Muscle layer of duodenum (tissue), 2 donors: ENCODE measurements at regions not wholly inside any gene's neighbourhood (a gene's known extent, or its start where the extent isn't known, plus 50 kb on each side); places are given as distances from the start of the nearest gene placed in this dataset.
A peak's percentile ranks its signal among the peaks of the same experiment; 100 is the strongest.
"Not testable (repeated sequence)": the region's sequence is repeated elsewhere in the genome, so short reads cannot be mapped to it uniquely, and the experiment has no call there.

ENCODE experiments used
- H3K27ac ChIP-seq: one replicate; pipeline ENCODE4 v1.7.0; 2013; ENCODE audit warnings: mild to moderate bottlenecking, low read length
- H3K27me3 ChIP-seq: one replicate; pipeline ENCODE4 v1.7.0; 2013; ENCODE audit warnings: low read depth, mild to moderate bottlenecking, control low read depth, low read length
- H3K36me3 ChIP-seq, 2 donors: one replicate each; pipeline ENCODE4 v1.7.0; 2013; ENCODE audit warnings: low read length in 2 of 2, control low read depth in 1 of 2, mild to moderate bottlenecking in 1 of 2; ENCODE audit not compliant: insufficient read depth in 2 of 2, control insufficient read depth in 1 of 2
- H3K4me1 ChIP-seq, 2 donors: one replicate each; pipeline ENCODE4 v1.7.0; 2013; ENCODE audit warnings: low read length in 2 of 2, mild to moderate bottlenecking in 2 of 2, control low read depth in 1 of 2, moderate library complexity in 1 of 2; ENCODE audit not compliant: insufficient read depth in 2 of 2, control insufficient read depth in 1 of 2
- H3K4me3 ChIP-seq, 2 donors: one replicate each; pipeline ENCODE4 v1.7.0; 2013; ENCODE audit warnings: low read length in 2 of 2, low read depth in 1 of 2, mild to moderate bottlenecking in 1 of 2
- H3K9me3 ChIP-seq, 2 donors: one replicate each; pipeline ENCODE4 v1.7.0; 2013; ENCODE audit warnings: low read length in 2 of 2, control low read depth in 1 of 2, mild to moderate bottlenecking in 1 of 2; ENCODE audit not compliant: control insufficient read depth in 1 of 2
- donor health status: healthy.

DNA sequence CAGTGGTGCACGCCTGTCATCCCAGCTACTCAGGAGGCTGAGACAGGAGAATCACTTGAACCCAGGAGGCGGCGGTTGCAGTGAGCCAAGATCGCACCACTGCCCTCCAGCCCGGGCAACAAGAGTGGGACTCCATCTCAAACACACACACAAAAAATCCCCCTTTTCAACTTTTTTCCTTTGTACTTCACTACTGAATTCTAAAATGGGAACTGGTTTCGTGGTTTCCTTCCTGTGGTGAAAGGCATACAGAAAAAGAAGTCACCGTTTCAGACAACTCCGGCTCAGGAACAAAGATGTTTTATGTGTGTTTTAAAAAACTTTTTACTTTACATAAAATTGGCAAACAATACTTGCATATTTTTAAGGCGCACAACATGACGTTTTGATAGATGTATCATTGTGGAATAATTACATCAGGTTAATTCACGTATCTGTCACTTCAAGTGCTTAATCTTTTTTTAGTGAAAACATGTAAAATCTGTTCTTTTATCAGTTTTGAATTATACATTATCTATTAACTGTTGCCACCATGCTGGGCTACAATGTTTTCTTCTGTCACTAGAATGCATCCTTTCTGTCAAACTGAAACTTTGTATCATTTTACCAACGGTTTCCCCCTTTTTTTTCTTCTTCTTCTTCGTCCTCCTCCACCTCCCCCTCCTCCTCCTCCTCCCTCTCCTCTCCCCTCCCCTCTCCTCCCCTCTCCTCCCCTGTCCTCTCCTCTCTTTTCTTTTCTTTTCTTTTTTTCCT is 186.0 kb downstream of the CRLF2 start:
- H3K9me3 ChIP-seq = peaks cover 0 to 18% of the 10 kb centered on the region in 2 donors
- H3K4me3 ChIP-seq = no peak overlapping the region
- no peaks in the 10 kb centered on the region for H3K36me3 ChIP-seq
- H3K27me3 ChIP-seq = no peaks in the 10 kb centered on the region
- no peaks in the 10 kb centered on the region for H3K4me1 ChIP-seq
- no peak overlapping the region for H3K27ac ChIP-seq

- Histone ChIP-seq H3K27ac (no peak overlapping the region), H3K9me3 (peaks cover 0 to 28% of the 10 kb centered on the region in 2 donors), H3K4me1 (no peaks in the 10 kb centered on the region), H3K27me3 (no peaks in the 10 kb centered on the region), H3K36me3 (no peaks in the 10 kb centered on the region), H3K4me3 (no peak overlapping the region)
Measured at GRCh38 chrX:1025413-1025812, 187.0 kb downstream of the CRLF2 start.

DNA sequence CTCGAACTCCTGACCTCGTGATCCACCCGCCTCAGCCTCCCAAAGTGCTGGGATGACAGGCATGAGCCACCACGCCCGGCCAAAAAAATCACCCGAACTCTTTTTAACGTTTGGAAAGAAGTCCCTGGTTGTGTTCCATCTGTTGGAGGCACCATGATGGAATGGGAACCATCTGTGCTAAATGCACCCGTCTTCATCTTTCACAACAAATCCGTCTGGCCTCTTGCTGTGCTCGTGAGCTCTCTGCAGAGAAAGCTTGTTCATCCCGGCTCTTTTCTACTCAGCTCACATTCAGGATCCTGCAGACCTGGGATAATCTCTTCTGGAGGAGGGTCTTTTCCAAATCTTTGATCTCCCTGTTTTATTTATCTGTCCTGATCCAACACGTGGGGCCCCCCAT is 188.8 kb downstream of the CRLF2 start:
- Histone ChIP-seq H3K36me3 (no peaks in the 10 kb centered on the region), H3K27ac (no peak overlapping the region), H3K9me3 (peaks cover 0 to 27% of the 10 kb centered on the region in 2 donors), H3K4me1 (no peaks in the 10 kb centered on the region), H3K27me3 (no peaks in the 10 kb centered on the region), H3K4me3 (no peak overlapping the region)

DNA sequence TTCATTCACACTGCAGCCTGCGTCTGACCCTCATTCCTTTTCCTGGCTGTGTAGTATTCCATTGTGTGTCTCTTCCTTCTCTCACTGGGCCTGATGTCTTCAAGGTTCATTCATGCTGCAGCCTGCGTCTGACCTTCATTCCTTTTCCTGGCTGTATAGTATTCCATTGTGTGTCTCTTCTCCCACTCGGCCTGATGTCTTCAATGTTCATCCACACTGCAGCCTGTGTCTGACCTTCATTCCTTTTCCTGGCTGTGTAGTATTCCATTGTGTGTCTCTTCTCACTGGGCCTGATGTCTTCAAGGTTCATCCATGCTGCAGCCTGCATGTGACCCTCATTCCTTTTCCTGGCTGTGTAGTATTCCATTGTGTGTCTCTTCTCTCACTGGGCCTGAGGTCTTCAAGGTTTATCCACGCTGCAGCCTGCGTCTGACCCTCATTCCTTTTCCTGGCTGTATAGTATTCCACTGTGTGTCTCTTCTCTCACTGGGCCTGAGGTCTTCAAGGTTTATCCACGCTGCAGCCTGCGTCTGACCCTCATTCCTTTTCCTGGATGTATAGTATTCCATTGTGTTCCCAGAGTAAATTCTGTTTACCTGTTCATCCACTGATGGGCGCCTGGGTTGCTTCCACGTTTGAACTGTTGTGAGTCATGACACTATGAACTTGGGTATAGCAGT is 191.0 kb downstream of the CRLF2 start:
- H3K27ac ChIP-seq, H3K4me1 ChIP-seq, H3K36me3 ChIP-seq, H3K27me3 ChIP-seq: not testable (repeated sequence)
- H3K9me3 ChIP-seq = peaks cover 0 to 30% of the 10 kb centered on the region in 2 donors
- peak overlapping the region in 1 of 2 donors; percentile 17 for H3K4me3 ChIP-seq

GRCh38 chrX:1020634-1021166 is 191.7 kb downstream of the CRLF2 start:
- no peaks in the 10 kb centered on the region for H3K36me3 ChIP-seq
- peaks cover 0 to 30% of the 10 kb centered on the region in 2 donors for H3K9me3 ChIP-seq
- H3K27ac ChIP-seq = no peak overlapping the region
- no peaks in the 10 kb centered on the region for H3K4me1 ChIP-seq
- H3K27me3 ChIP-seq = no peaks in the 10 kb centered on the region
- H3K4me3 ChIP-seq = no peak overlapping the region

DNA sequence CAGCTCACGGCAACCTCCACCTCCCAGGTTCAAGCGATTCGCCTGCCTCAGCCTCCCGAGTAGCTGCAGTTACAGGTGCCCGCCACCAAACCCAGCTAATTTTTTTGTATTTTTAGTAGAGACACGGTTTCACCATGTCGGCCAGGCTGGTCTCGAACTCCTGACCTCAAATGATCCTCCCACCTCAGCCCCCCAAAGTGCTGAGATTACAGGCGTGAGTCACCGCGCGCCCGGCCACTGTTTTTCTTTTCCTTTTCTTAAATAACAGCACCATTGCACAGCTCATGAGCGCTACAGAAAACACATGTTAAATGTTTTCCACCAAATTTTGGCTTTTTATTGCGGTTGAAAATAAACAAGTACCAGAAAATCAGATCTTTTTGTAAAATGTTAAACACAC is 195.5 kb downstream of the CRLF2 start:
- H3K9me3 ChIP-seq = peaks cover 0 to 22% of the 10 kb centered on the region in 2 donors
- H3K4me1 ChIP-seq, H3K4me3 ChIP-seq, H3K36me3 ChIP-seq, H3K27me3 ChIP-seq, H3K27ac ChIP-seq: not testable (repeated sequence)

DNA sequence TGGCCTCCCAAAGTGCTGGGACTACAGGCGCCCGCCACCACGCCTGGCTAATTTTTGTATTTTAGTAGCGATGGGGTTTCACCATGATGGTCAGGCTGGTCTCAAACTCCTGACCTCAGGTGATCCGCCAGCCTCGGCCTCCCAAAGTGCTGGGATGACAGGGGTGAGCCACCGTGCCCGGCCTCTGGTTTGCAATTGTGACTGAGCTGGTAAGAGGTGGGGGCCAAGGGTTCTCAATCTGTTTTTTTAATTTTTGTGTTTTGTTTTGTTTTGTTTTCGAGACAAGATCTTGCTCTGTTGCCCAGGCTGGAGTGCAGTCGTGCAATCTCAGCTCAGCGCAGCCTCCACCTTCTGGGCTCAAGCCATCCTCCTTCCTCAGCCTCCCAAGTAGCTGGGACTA is 196.2 kb downstream of the CRLF2 start:
- not testable (repeated sequence) for H3K4me1 ChIP-seq, H3K27ac ChIP-seq, H3K4me3 ChIP-seq, H3K27me3 ChIP-seq, H3K36me3 ChIP-seq
- H3K9me3 ChIP-seq = peaks cover 0 to 17% of the 10 kb centered on the region in 2 donors

DNA sequence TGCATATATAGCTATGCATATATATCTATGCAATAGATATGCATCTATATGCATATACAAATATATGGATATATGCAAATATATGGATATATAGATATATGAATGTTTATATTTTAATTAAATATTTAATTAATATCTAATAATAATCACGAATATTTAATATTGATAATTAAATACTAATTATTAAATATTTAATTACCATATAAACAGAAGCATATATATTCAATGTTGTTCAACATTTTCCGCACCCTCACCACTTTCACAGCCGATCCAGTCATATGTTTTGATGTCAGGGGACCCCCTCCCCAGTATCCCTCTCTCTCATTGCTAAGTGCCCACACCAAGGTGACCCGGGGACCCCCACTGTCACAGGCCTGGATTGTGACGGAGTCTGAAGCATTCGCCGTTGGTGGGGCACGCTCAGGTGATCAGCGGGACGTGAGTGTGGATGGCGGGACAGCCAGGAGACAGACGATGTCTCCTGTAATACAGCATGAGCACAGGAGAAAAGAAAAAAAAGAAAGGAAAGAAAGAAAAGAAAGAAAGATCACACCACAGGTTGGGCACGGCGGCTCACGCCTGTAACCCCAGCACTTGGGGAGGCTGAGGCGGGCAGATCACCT is 199.7 kb downstream of the CRLF2 start:
- H3K4me3 ChIP-seq = no peak overlapping the region
- H3K36me3 ChIP-seq = no peaks in the 10 kb centered on the region
- no peaks in the 10 kb centered on the region for H3K4me1 ChIP-seq
- no peak overlapping the region for H3K27ac ChIP-seq
- H3K9me3 ChIP-seq = no peaks in the 10 kb centered on the region
- H3K27me3 ChIP-seq = no peaks in the 10 kb centered on the region

DNA sequence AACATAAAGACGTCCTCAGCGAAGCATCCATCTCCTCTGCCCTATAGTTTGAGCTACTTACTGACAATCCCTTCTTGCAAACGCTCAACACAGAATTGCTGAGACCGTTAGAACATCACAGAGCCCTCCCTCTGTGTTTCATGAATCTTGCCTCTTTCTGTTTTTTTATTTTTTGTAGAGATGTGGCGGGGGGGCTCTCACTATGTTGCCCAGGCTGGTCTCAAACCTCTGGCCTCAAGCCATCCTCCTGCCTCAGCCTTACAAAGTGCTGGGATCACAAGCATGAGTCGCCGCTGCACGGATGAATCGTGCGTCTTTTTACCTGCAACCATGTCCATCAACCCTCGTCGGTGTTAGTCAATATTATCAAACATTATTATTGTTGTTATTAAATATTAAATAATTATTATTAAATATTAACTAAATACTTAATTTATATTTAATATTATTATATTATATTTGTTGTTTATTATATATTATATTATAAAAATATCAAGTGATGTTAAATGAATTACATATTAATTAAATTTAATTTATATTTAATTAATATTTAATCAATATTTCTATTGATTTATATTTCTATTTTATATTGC is 200.7 kb downstream of the CRLF2 start:
- Histone ChIP-seq H3K4me3 (no peak overlapping the region), H3K27ac (no peak overlapping the region), H3K4me1 (no peaks in the 10 kb centered on the region), H3K9me3 (no peaks in the 10 kb centered on the region), H3K27me3 (no peaks in the 10 kb centered on the region), H3K36me3 (no peaks in the 10 kb centered on the region)

GRCh38 chrX:1009771-1010170 is 202.7 kb downstream of the CRLF2 start:
- Histone ChIP-seq H3K4me1 (no peaks in the 10 kb centered on the region), H3K9me3 (peaks cover 0 to 3% of the 10 kb centered on the region in 2 donors), H3K27me3 (no peaks in the 10 kb centered on the region), H3K27ac (no peak overlapping the region), H3K4me3 (no peak overlapping the region), H3K36me3 (no peaks in the 10 kb centered on the region)

DNA sequence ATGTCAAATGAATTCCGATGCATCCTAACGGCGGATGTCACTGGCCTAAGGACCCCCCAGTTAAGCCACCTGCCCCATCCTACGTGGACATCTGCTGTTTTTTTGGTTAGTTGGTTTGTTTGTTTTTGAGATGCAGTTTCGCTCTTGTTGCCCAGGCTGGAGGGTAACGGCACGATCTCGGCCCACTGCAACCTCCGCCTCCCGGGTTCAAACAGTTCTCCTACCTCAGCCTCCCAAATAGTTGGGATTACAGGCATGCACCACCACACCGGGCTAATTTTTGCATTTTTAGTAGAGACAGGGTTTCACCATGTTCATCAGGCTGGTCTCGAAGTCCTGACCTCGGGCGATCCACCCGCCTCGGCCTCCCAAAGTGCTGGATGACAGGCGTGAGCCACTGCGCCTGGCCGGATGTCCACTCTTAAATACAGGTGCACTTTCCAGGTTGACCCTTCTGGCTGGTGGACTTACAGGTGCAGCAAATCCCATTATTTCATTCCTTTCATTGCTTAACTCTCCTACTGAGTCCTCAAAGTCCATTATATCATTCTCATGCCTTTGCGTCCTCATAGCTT is 206.2 kb downstream of the CRLF2 start:
- H3K4me1 ChIP-seq = no peaks in the 10 kb centered on the region
- H3K4me3 ChIP-seq = no peak overlapping the region
- H3K27me3 ChIP-seq = no peaks in the 10 kb centered on the region
- no peaks in the 10 kb centered on the region for H3K36me3 ChIP-seq
- H3K9me3 ChIP-seq = peaks cover 0 to 3% of the 10 kb centered on the region in 2 donors
- H3K27ac ChIP-seq = no peak overlapping the region
